Motor neuron (in vitro differentiated cells): ENCODE measurements at regions not wholly inside any gene's neighbourhood (a gene's known extent, or its start where the extent isn't known, plus 50 kb on each side); places are given as distances from the start of the nearest gene placed in this dataset.
"Not testable (repeated sequence)": the region's sequence is repeated elsewhere in the genome, so short reads cannot be mapped to it uniquely, and the experiment has no call there.

ENCODE experiments used
- ATAC-seq, 8 experiments: fragments of 200-7000 bp; cut with Tn5 transposase; replicated peaks in 6 of 8; 2 replicates each; pipeline ENCODE4 v1.8.0; 2021; ENCODE audit warnings: mild to moderate bottlenecking in 8 of 8, moderate library complexity in 8 of 8
- H3K27ac ChIP-seq, 2 donors: fragments of 250-450 bp; sonication (Bioruptor Pico); 2 replicates each; pipeline ENCODE4 v1.9.0; 2021; ENCODE audit warnings: antibody characterized with exemption in 2 of 2, mild to moderate bottlenecking in 2 of 2, moderate library complexity in 1 of 2
- H3K4me1 ChIP-seq, 2 donors: fragments of 250-450 bp; sonication (Bioruptor Pico); replicated peaks in 1 of 2; 2 replicates each; pipeline ENCODE4 v1.6.1; 2021; ENCODE audit warnings: antibody characterized with exemption in 2 of 2, mild to moderate bottlenecking in 2 of 2, moderate library complexity in 1 of 2
- H3K4me3 ChIP-seq, 5 donors: fragments of 250-450 bp; sonication (Bioruptor Pico); 2 replicates each; pipeline ENCODE4 v1.9.0; 2021; ENCODE audit warnings: antibody characterized with exemption in 5 of 5, mild to moderate bottlenecking in 5 of 5, moderate library complexity in 4 of 5
- whole genome bisulfite sequencing, 10 experiments: fragments of 450-650 bp; shearing (Covaris generic); methylation state at CpG; one replicate each; pipeline ENCODE4 v1.0.0; 2022; 5-methylcytosine and 5-hydroxymethylcytosine counted together
- in situ Hi-C, 9 experiments: fragments of 400-800 bp; cut with MboI; loops; one replicate each; pipeline ENCODE4 v1.15.0; 2021; ENCODE audit warnings: low sequenced_read_pairs in 9 of 9, low pct_unique_long_range_greater_than_20kb in 2 of 9; ENCODE audit not compliant: unreplicated experiment in 9 of 9

- Histone ChIP-seq H3K4me3 (no peak overlapping the region), H3K4me1 (peaks cover 0 to 6% of the 10 kb centered on the region in 2 donors), H3K27ac (no peak overlapping the region)
- no peak for ATAC-seq
- in situ Hi-C loops: no loop called here
These were observed 353.3 kb downstream of the PAX1 start for GRCh38 chr20:22058746-22059145.

- no peak for ATAC-seq
- in situ Hi-C loops: no loop called here
- 8 to 100% (median 71%) methylated on average over 1 of the region's 1 CpG for WGBS, 10 experiments
- Histone ChIP-seq H3K4me1 (no peaks in the 10 kb centered on the region), H3K4me3 (no peak overlapping the region), H3K27ac (no peak overlapping the region)
These were observed 350.5 kb downstream of the PAX1 start for GRCh38 chr20:22055981-22056380.

- 0 to 100% (median 71%) methylated on average over 1 of the region's 1 CpG for WGBS, 10 experiments
- Histone ChIP-seq H3K4me3 (no peak overlapping the region), H3K27ac (no peak overlapping the region), H3K4me1 (no peaks in the 10 kb centered on the region)
- ATAC-seq: no peak
- in situ Hi-C loops: no loop called here
These were observed 346.7 kb downstream of the PAX1 start for GRCh38 chr20:22052025-22052650.

GRCh38 chr20:22045956-22046507 lies 340.6 kb downstream of the PAX1 start:
- ATAC-seq, H3K27ac ChIP-seq, in situ Hi-C loops, H3K4me3 ChIP-seq, H3K4me1 ChIP-seq: not testable (repeated sequence)
- WGBS, 10 experiments: 80 to 100% methylated on average over 1 of the region's 13 CpGs; no CpG with 5 or more reads in 8 of the 10 experiments

GRCh38 chr20:22027423-22027822 lies 322.0 kb downstream of the PAX1 start:
- no peak for ATAC-seq
- WGBS, 10 experiments: 0 to 67% (median 39%) methylated on average over 1 of the region's 1 CpG; no CpG with 5 or more reads in 4 of the 10 experiments
- Histone ChIP-seq H3K4me3 (no peak overlapping the region), H3K4me1 (no peaks in the 10 kb centered on the region), H3K27ac (no peak overlapping the region)
- in situ Hi-C loops: no loop called here

GRCh38 chr20:22020201-22020600 lies 314.7 kb downstream of the PAX1 start:
- WGBS, 10 experiments: 0 to 100% (median 73%) methylated on average over 1 to 4 of the region's 4 CpGs
- no peak for ATAC-seq
- Histone ChIP-seq H3K4me1 (no peaks in the 10 kb centered on the region), H3K27ac (no peak overlapping the region), H3K4me3 (no peak overlapping the region)
- in situ Hi-C loops: no loop called here

GRCh38 chr20:22008456-22008855 lies 303.0 kb downstream of the PAX1 start:
- in situ Hi-C loops: no loop called here
- H3K4me1 ChIP-seq: no peaks in the 10 kb centered on the region
- 7 to 83% (median 43%) methylated on average over 1 to 3 of the region's 3 CpGs; no CpG with 5 or more reads in 1 of the 10 experiments for WGBS, 10 experiments
- ATAC-seq: no peak
- H3K27ac ChIP-seq: no peak overlapping the region
- no peak overlapping the region for H3K4me3 ChIP-seq

GRCh38 chr20:22006306-22006705 lies 300.8 kb downstream of the PAX1 start:
- Histone ChIP-seq H3K27ac (no peak overlapping the region), H3K4me3 (no peak overlapping the region), H3K4me1 (no peaks in the 10 kb centered on the region)
- ATAC-seq: no peak
- in situ Hi-C loops: no loop called here

- no peak overlapping the region for H3K4me3 ChIP-seq
- no peak for ATAC-seq
- no peaks in the 10 kb centered on the region for H3K4me1 ChIP-seq
- in situ Hi-C loops: no loop called here
- 21 to 100% (median 60%) methylated on average over 1 to 2 of the region's 2 CpGs for WGBS, 10 experiments
- no peak overlapping the region for H3K27ac ChIP-seq
These were observed 300.1 kb downstream of the PAX1 start for GRCh38 chr20:22005535-22005934.

GRCh38 chr20:22004946-22005345 lies 299.5 kb downstream of the PAX1 start:
- no peak for ATAC-seq
- WGBS, 10 experiments: 0 to 89% (median 53%) methylated on average over 1 to 2 of the region's 2 CpGs; no CpG with 5 or more reads in 1 of the 10 experiments
- in situ Hi-C loops: no loop called here
- Histone ChIP-seq H3K4me3 (no peak overlapping the region), H3K4me1 (no peaks in the 10 kb centered on the region), H3K27ac (no peak overlapping the region)

- Histone ChIP-seq H3K4me1 (no peaks in the 10 kb centered on the region), H3K27ac (no peak overlapping the region), H3K4me3 (no peak overlapping the region)
- ATAC-seq: no peak
- in situ Hi-C loops: no loop called here
These were observed 298.2 kb downstream of the PAX1 start for GRCh38 chr20:22003680-22004079.

- H3K27ac ChIP-seq: no peak overlapping the region
- in situ Hi-C loops: no loop called here
- peak in 1 of 8 experiments; percentile 46 for ATAC-seq
- H3K4me1 ChIP-seq: no peaks in the 10 kb centered on the region
- whole genome bisulfite sequencing, 10 experiments: 0 to 100% (median 60%) methylated on average over 1 of the region's 1 CpG; no CpG with 5 or more reads in 5 of the 10 experiments
- no peak overlapping the region for H3K4me3 ChIP-seq
These were observed 296.4 kb downstream of the PAX1 start for GRCh38 chr20:22001886-22002285.

GRCh38 chr20:21995461-21995860 lies 290.0 kb downstream of the PAX1 start:
- H3K4me1 ChIP-seq: no peaks in the 10 kb centered on the region
- H3K27ac ChIP-seq: no peak overlapping the region
- no peak for ATAC-seq
- H3K4me3 ChIP-seq: no peak overlapping the region
- in situ Hi-C loops: no loop called here
- WGBS, 10 experiments: 6 to 100% (median 78%) methylated on average over 1 to 2 of the region's 2 CpGs; no CpG with 5 or more reads in 6 of the 10 experiments

GRCh38 chr20:21994203-21994602 lies 288.7 kb downstream of the PAX1 start:
- no peak for ATAC-seq
- Histone ChIP-seq H3K4me1 (no peaks in the 10 kb centered on the region), H3K4me3 (no peak overlapping the region), H3K27ac (no peak overlapping the region)
- WGBS, 10 experiments: 13 to 94% (median 80%) methylated on average over 1 to 2 of the region's 2 CpGs; no CpG with 5 or more reads in 1 of the 10 experiments
- in situ Hi-C loops: no loop called here
